ENCODE measurements at regions not wholly inside any gene's neighbourhood (a gene's known extent, or its start where the extent isn't known, plus 50 kb on each side); places are given as distances from the start of the nearest gene placed in this dataset.

GRCh38 chr6:150667359-150667758, 67.7 kb downstream of the PLEKHG1 start:
- Histone ChIP-seq H3K4me1 (ENCODE audit: control insufficient read depth, extremely low read depth, insufficient read depth, low read length) (peaks cover 11% of the 10 kb centered on the region), H3K4me3 (replicated peaks in 1 of 3; ENCODE audit: insufficient read depth in 1 of 3, low read depth in 1 of 3, low read length in 3 of 3) (no peak overlapping the region), H3K36me3 (ENCODE audit: control insufficient read depth in 2 of 2, extremely low read depth in 1 of 2, insufficient read depth in 2 of 2, low read length in 2 of 2) (no peaks in the 10 kb centered on the region), H4K20me1 (replicated peaks; ENCODE audit: control insufficient read depth, extremely low read depth, insufficient read depth, low read length) (no peaks in the 10 kb centered on the region), H2AFZ (ENCODE audit: low read depth, low read length) (no peak overlapping the region), H3K9me1 (replicated peaks; ENCODE audit: control insufficient read depth, extremely low read depth, insufficient read depth, low read length) (no peaks in the 10 kb centered on the region), H3K9ac (replicated peaks; ENCODE audit: extremely low read depth, insufficient read depth, low read length) (peak overlapping the region; percentile 22), H3K4me2 (ENCODE audit: insufficient read depth, low read length) (no peak overlapping the region), H3K27me3 (ENCODE audit: control insufficient read depth in 2 of 2, insufficient read depth in 2 of 2, low read length in 2 of 2) (no peaks in the 10 kb centered on the region), H3K9me3 (replicated peaks; ENCODE audit: control insufficient read depth, insufficient read depth, low read length) (no peaks in the 10 kb centered on the region), H3K27ac (ENCODE audit: insufficient read depth, low read depth, low read length) (no peak overlapping the region), H3K79me2 (ENCODE audit: control insufficient read depth, insufficient read depth, low read length) (no peaks in the 10 kb centered on the region)
- TF ChIP-seq, protein P1, sequence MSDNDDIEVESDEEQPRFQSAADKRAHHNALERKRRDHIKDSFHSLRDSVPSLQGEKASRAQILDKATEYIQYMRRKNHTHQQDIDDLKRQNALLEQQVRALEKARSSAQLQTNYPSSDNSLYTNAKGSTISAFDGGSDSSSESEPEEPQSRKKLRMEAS (IDR thresholded peaks at IDR 0.05; ENCODE audit: insufficient read depth, insufficient read length): no peak
- TF ChIP-seq GATA2 (IDR thresholded peaks at IDR 0.05; ENCODE audit: insufficient read depth, insufficient read length, low read depth, low read length): no peak
- TF ChIP-seq FOS (IDR thresholded peaks at IDR 0.05; ENCODE audit: borderline replicate concordance, insufficient read depth, low read length): no peak
- TF ChIP-seq JUN (IDR thresholded peaks at IDR 0.05; ENCODE audit: borderline replicate concordance, insufficient read depth, insufficient read length, low read depth): no peak
- ChIA-PET POLR2A (no interaction called here), CTCF (interaction anchor here (1.5 kb wide), 1 partner anchor 9 kb away, joined by 3 read pairs; no protein-coding TSS in a partner anchor)
- dilution Hi-C loops (cut with MboI; ENCODE audit: extremely low pct_ligation_motif_present, low sequenced_read_pairs): no loop called here
- DNase-seq (ENCODE audit: low read depth, low spot score) (no peak), FAIRE-seq (no peak)
- BruUV-seq (replicated peaks): no TSS peak
- intact Hi-C loops (cut with micrococcal nuclease): loop anchor here (5.0 kb wide), 1 partner anchor 175 kb away; no protein-coding TSS in a partner anchor

- Histone ChIP-seq H3K4me2 (ENCODE audit: insufficient read depth, low read length) (peak overlapping the region; percentile 16), H3K27ac (ENCODE audit: insufficient read depth, low read depth, low read length) (peak overlapping the region; percentile 8), H3K4me3 (replicated peaks in 1 of 3; ENCODE audit: insufficient read depth in 1 of 3, low read depth in 1 of 3, low read length in 3 of 3) (no peak overlapping the region), H2AFZ (ENCODE audit: low read depth, low read length) (no peak overlapping the region), H3K9me1 (replicated peaks; ENCODE audit: control insufficient read depth, extremely low read depth, insufficient read depth, low read length) (no peaks in the 10 kb centered on the region), H4K20me1 (replicated peaks; ENCODE audit: control insufficient read depth, extremely low read depth, insufficient read depth, low read length) (no peaks in the 10 kb centered on the region), H3K27me3 (ENCODE audit: control insufficient read depth in 2 of 2, insufficient read depth in 2 of 2, low read length in 2 of 2) (no peaks in the 10 kb centered on the region), H3K79me2 (ENCODE audit: control insufficient read depth, insufficient read depth, low read length) (no peaks in the 10 kb centered on the region), H3K4me1 (ENCODE audit: control insufficient read depth, extremely low read depth, insufficient read depth, low read length) (peaks cover 11% of the 10 kb centered on the region), H3K9me3 (replicated peaks; ENCODE audit: control insufficient read depth, insufficient read depth, low read length) (no peaks in the 10 kb centered on the region), H3K9ac (replicated peaks; ENCODE audit: extremely low read depth, insufficient read depth, low read length) (peak overlapping the region; percentile 30), H3K36me3 (ENCODE audit: control insufficient read depth in 2 of 2, extremely low read depth in 1 of 2, insufficient read depth in 2 of 2, low read length in 2 of 2) (no peaks in the 10 kb centered on the region)
- intact Hi-C loops (cut with micrococcal nuclease): loop anchor here (1.0 to 5.0 kb wide), 4 partner anchors 15 to 250 kb away; no protein-coding TSS in a partner anchor
- TF ChIP-seq EZH2 (IDR thresholded peaks at IDR 0.05; ENCODE audit: borderline replicate concordance, low read depth, low read length, severe bottlenecking) (no peak), GATA2 (IDR thresholded peaks at IDR 0.05; ENCODE audit: insufficient read depth, insufficient read length, low read depth, low read length) (no peak), FOS (IDR thresholded peaks at IDR 0.05; ENCODE audit: borderline replicate concordance, insufficient read depth, low read length) (no peak), JUN (IDR thresholded peaks at IDR 0.05; ENCODE audit: borderline replicate concordance, insufficient read depth, insufficient read length, low read depth) (peak; percentile 9), MYC (IDR thresholded peaks at IDR 0.05; ENCODE audit: low read depth, low read length) (no peak), POLR2A (IDR thresholded peaks at IDR 0.05; ENCODE audit: low read depth, low read length) (no peak), POLR2AphosphoS5 (IDR thresholded peaks at IDR 0.05; ENCODE audit: insufficient read depth, low read depth, low read length) (no peak)
- TF ChIP-seq, protein P2, sequence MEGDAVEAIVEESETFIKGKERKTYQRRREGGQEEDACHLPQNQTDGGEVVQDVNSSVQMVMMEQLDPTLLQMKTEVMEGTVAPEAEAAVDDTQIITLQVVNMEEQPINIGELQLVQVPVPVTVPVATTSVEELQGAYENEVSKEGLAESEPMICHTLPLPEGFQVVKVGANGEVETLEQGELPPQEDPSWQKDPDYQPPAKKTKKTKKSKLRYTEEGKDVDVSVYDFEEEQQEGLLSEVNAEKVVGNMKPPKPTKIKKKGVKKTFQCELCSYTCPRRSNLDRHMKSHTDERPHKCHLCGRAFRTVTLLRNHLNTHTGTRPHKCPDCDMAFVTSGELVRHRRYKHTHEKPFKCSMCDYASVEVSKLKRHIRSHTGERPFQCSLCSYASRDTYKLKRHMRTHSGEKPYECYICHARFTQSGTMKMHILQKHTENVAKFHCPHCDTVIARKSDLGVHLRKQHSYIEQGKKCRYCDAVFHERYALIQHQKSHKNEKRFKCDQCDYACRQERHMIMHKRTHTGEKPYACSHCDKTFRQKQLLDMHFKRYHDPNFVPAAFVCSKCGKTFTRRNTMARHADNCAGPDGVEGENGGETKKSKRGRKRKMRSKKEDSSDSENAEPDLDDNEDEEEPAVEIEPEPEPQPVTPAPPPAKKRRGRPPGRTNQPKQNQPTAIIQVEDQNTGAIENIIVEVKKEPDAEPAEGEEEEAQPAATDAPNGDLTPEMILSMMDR (IDR thresholded peaks at IDR 0.05; ENCODE audit: extremely low read depth in 1 of 2, insufficient read depth in 1 of 2, low read depth in 1 of 2, low read length in 2 of 2): peak in 1 of 2 donors; percentile 20
- TF ChIP-seq, protein P1 (IDR thresholded peaks at IDR 0.05; ENCODE audit: insufficient read depth, insufficient read length): no peak
- peak; percentile 93 for FAIRE-seq
- peak; percentile 93 for DNase-seq (ENCODE audit: low read depth, low spot score)
- no TSS peak for BruUV-seq (replicated peaks)
- ChIA-PET CTCF (interaction anchor here (0.8 to 2.2 kb wide), 6 partner anchors 8 to 250 kb away, joined by 3 to 8 read pairs (median 3); no protein-coding TSS in a partner anchor), POLR2A (no interaction called here)
- dilution Hi-C loops (cut with MboI; ENCODE audit: extremely low pct_ligation_motif_present, low sequenced_read_pairs): no loop called here
These were observed 68.5 kb downstream of the PLEKHG1 start for GRCh38 chr6:150667977-150668716.

All from endothelial cell of umbilical vein (primary cell).